Left lung (tissue), 4 donors: ENCODE measurements at regions not wholly inside any gene's neighbourhood (a gene's known extent, or its start where the extent isn't known, plus 50 kb on each side); places are given as distances from the start of the nearest gene placed in this dataset.

Experiments used
- ATAC-seq: fragments of 200-7000 bp; cut with Tn5 transposase; one replicate; pipeline ENCODE4 v1.9.1; 2020; ENCODE audit warnings: moderate library complexity
- DNase-seq, 4 donors: peaks; one replicate each; pipeline ENCODE4 v3.0.0-alpha.2; 2013 to 2020
- H3K27ac ChIP-seq, 2 donors: fragments of 200-600 bp; sonication (generic) in 1 of 2; one replicate each; pipeline versions ENCODE4 v1.5.0 to v1.8.0; 2020 to 2021
- H3K27me3 ChIP-seq, 2 donors: fragments of 200-600 bp; sonication (generic) in 1 of 2; one replicate each; pipeline versions ENCODE4 v1.5.0 to v1.8.0; 2020 to 2021
- H3K36me3 ChIP-seq, 2 donors: fragments of 200-600 bp; sonication (generic) in 1 of 2; one replicate each; pipeline versions ENCODE4 v1.5.0 to v1.8.0; 2020 to 2021
- H3K4me1 ChIP-seq, 2 donors: fragments of 200-600 bp; one replicate each; pipeline ENCODE4 v1.8.0; 2021
- H3K4me3 ChIP-seq, 2 donors: fragments of 200-600 bp; sonication (generic) in 1 of 2; one replicate each; pipeline versions ENCODE4 v1.5.0 to v1.8.0; 2020 to 2021; ENCODE audit warnings: mild to moderate bottlenecking in 1 of 2
- H3K9me3 ChIP-seq, 2 donors: fragments of 200-600 bp; sonication (generic) in 1 of 2; one replicate each; pipeline versions ENCODE4 v1.5.0 to v1.8.0; 2020 to 2021
- intact Hi-C, 2 donors: fragments of 100-400 bp; cut with DNase I; formaldehyde crosslinking; loops; one replicate each; pipeline versions ENCODE4 v1.11.2 to v1.14.2; 2022
- TF ChIP-seq, protein P1 (sequence below), 2 donors: fragments of 200-600 bp; sonication (generic) in 1 of 2; IDR thresholded peaks; one replicate each; pipeline versions ENCODE4 v1.5.0 to v1.8.0; 2021; ENCODE audit warnings: antibody characterized with exemption in 2 of 2
- donor health status: DM: no; HTN: yes; CAD: no.
- donor health status: DM: no; HTN: no; CAD: no.

DNA sequence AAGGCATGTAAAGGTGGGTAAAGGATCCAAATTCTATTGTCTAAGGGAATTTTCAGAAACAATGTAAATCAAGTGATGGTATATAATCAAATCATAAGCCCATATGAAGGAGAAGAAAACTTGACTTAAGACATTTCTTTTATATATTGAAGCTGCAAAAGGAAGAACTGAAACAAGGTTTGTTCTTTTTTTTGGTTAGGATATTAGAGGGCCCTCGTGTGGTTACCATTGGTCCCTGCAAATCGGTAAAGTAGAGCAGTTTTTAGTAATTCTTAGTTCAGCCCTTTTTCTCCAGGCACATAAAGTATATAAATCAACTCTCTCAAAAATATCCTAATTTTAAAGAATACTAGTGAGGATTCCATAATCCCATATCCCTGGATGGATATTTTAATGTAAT is 105.6 kb upstream of the STK17B start:
- DNase-seq (no peak), ATAC-seq (peak; percentile 61)
- H3K36me3 ChIP-seq, result peaks cover 0 to 3% of the 10 kb centered on the region in 2 donors
- no peak overlapping the region for H3K4me3 ChIP-seq
- H3K27ac ChIP-seq, result no peak overlapping the region
- no peaks in the 10 kb centered on the region for H3K27me3 ChIP-seq
- intact Hi-C loops, result loop anchor here in 1 of 2 donors (10.0 kb wide), 1 partner anchor 202 kb away; no protein-coding TSS in a partner anchor
- TF ChIP-seq, protein P1, sequence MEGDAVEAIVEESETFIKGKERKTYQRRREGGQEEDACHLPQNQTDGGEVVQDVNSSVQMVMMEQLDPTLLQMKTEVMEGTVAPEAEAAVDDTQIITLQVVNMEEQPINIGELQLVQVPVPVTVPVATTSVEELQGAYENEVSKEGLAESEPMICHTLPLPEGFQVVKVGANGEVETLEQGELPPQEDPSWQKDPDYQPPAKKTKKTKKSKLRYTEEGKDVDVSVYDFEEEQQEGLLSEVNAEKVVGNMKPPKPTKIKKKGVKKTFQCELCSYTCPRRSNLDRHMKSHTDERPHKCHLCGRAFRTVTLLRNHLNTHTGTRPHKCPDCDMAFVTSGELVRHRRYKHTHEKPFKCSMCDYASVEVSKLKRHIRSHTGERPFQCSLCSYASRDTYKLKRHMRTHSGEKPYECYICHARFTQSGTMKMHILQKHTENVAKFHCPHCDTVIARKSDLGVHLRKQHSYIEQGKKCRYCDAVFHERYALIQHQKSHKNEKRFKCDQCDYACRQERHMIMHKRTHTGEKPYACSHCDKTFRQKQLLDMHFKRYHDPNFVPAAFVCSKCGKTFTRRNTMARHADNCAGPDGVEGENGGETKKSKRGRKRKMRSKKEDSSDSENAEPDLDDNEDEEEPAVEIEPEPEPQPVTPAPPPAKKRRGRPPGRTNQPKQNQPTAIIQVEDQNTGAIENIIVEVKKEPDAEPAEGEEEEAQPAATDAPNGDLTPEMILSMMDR (IDR thresholded peaks at IDR 0.05), result peak; percentile 40 to 63
- peaks cover 13 to 36% of the 10 kb centered on the region in 2 donors for H3K4me1 ChIP-seq
- H3K9me3 ChIP-seq, result no peaks in the 10 kb centered on the region

DNA sequence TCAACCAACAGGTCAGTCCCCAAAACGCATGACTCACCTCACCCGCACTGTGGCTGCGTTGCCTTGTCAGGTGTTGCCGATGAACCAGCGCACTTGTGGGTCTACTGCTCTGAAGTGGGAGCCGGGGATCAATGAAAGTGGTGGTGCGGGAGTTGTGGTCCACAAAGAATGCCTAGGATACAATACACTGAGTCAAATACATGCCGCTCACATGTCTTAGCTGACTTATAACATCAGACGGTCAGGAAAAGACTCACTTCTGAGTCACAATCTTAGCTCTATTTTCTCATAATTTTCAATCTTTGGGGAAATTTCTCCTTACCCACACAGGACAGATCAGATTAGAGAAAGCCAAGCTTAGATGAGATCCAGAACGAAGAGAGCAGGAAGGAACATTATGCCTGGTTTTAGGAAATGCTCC is 107.1 kb upstream of the STK17B start:
- Histone ChIP-seq H3K9me3 (no peaks in the 10 kb centered on the region), H3K4me1 (peaks cover 13 to 36% of the 10 kb centered on the region in 2 donors), H3K27me3 (no peaks in the 10 kb centered on the region), H3K4me3 (no peak overlapping the region), H3K36me3 (peaks cover 0 to 3% of the 10 kb centered on the region in 2 donors), H3K27ac (no peak overlapping the region)
- ATAC-seq, result no peak
- peak in 1 of 4 donors; percentile 29 for DNase-seq
- intact Hi-C loops, result loop anchor here in 1 of 2 donors (10.0 kb wide), 1 partner anchor 204 kb away; no protein-coding TSS in a partner anchor
- TF ChIP-seq, protein P1 (IDR thresholded peaks at IDR 0.05), result no peak

DNA sequence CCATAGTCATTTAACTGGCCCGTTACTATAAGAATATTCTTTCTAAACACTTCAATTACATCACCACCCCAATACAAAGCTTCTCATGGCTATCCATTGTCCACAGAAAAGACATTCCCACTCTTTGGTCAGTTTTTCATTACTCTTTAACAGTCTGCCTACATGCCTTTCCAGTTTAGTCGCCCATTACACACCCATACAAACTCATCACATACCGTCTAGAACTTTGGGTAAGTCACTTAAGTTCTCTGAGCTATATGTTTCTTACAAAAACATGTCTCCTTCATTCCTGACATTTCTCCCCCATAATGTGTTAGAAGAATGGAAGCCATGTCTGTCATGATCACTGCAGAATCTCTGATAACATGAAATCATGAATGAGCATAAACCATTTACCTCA is 108.2 kb upstream of the STK17B start:
- H3K27ac ChIP-seq, result no peak overlapping the region
- intact Hi-C loops, result loop anchor here in 1 of 2 donors (10.0 kb wide), 1 partner anchor 205 kb away; no protein-coding TSS in a partner anchor
- no peak for ATAC-seq
- peaks cover 0 to 3% of the 10 kb centered on the region in 2 donors for H3K36me3 ChIP-seq
- no peaks in the 10 kb centered on the region for H3K9me3 ChIP-seq
- H3K4me3 ChIP-seq, result no peak overlapping the region
- H3K4me1 ChIP-seq, result peaks cover 7 to 26% of the 10 kb centered on the region in 2 donors
- DNase-seq, result no peak
- H3K27me3 ChIP-seq, result no peaks in the 10 kb centered on the region
- TF ChIP-seq, protein P1 (IDR thresholded peaks at IDR 0.05), result no peak

DNA sequence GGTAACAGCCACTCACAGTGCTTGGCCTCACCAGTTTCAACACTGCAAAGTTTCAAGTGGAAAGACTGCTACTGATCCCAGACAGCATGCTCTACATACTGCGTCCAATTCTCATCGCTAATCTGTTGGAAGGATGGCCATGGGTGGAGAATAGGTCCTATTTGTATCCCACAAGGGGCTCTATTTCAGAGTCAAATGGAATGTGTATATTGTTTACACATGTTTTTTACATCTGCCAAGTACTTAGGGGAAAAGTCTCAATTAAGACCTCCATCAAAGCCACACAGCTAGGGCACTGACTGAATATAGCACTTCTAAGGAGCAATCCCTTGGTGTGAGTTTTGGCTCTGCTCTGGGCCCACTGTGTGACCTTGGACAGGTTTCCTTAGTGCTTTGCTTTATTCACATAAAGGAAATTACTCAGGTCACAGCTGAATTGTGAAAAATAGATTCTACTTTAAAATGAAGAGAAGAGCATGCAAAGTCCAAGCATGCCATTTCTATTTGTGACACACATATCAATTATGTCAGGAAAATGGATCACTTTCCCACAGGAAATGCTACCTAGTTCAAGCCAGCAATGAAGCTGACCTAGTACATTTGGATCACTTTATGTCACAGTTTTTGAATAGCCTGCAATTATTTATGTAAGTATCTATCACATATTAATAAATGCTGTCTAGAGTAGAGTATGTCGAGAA is 112.9 kb upstream of the STK17B start:
- intact Hi-C loops, result no loop called here
- DNase-seq (no peak), ATAC-seq (peak; percentile 90)
- Histone ChIP-seq H3K27ac (no peak overlapping the region), H3K27me3 (no peaks in the 10 kb centered on the region), H3K4me1 (peaks cover 0 to 3% of the 10 kb centered on the region in 2 donors), H3K4me3 (no peak overlapping the region), H3K9me3 (no peaks in the 10 kb centered on the region), H3K36me3 (no peaks in the 10 kb centered on the region)
- TF ChIP-seq, protein P1 (IDR thresholded peaks at IDR 0.05), result no peak

DNA sequence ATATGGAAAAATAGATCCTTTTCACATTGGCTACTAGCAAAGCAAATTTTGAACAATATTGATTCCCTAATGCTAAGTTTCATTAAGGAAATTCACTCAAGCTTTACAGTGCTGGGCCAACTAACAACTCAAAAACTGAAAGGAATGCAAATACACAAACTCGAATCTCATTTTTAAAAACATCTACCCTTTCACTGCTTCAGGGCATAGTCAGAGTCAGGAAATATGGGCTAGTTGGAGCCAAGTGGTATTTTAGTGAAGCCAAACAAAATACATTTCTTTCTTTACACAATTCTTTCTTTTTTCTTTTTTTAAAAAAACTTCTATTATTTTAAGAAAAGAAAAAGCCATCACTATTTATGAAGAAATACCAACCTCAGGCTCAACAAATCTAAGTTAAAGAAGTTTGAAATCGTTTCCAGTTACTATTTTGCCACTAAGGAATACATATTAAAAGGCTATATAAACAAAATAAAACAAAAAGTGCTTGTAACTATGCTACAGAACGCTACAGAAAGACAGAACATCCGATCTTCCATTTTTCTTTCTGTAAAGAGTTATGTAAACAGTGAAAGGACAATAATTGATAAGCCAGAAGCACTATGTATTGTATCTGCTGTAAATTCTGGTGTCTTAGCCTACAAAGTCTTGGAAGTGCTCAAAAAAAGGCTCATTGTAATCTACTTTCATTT is 113.6 kb upstream of the STK17B start:
- Histone ChIP-seq H3K4me3 (no peak overlapping the region), H3K4me1 (peaks cover 0 to 3% of the 10 kb centered on the region in 2 donors), H3K27ac (no peak overlapping the region), H3K27me3 (no peaks in the 10 kb centered on the region), H3K9me3 (no peaks in the 10 kb centered on the region), H3K36me3 (no peaks in the 10 kb centered on the region)
- no peak for DNase-seq
- peak; percentile 37 for ATAC-seq
- TF ChIP-seq, protein P1 (IDR thresholded peaks at IDR 0.05), result no peak
- intact Hi-C loops, result no loop called here
